GM21390 (cell line): ENCODE measurements at regions not wholly inside any gene's neighbourhood (a gene's known extent, or its start where the extent isn't known, plus 50 kb on each side); places are given as distances from the start of the nearest gene placed in this dataset.
"Not testable (repeated sequence)": the region's sequence is repeated elsewhere in the genome, so short reads cannot be mapped to it uniquely, and the experiment has no call there.

Source experiments
- ATAC-seq: cut with Tn5 transposase; IDR thresholded peaks from one replicate; pipeline ENCODE4 v1.9.1; 2021; ENCODE audit not compliant: unreplicated experiment

- ATAC-seq: no peak
Observed at GRCh38 chr7:94303118-94303517, 91.6 kb upstream of the COL1A2 start.

GRCh38 chr7:94303695-94304094 is 91.0 kb upstream of the COL1A2 start:
- ATAC-seq: no peak

- ATAC-seq: no peak
Observed at GRCh38 chr7:94304878-94305277, 89.8 kb upstream of the COL1A2 start.

GRCh38 chr7:94305836-94306235 is 88.9 kb upstream of the COL1A2 start:
- ATAC-seq: no peak

GRCh38 chr7:94307399-94308048 is 87.2 kb upstream of the COL1A2 start:
- no peak for ATAC-seq

- no peak for ATAC-seq
Observed at GRCh38 chr7:94311515-94311914, 83.2 kb upstream of the COL1A2 start.

GRCh38 chr7:94313926-94314325 is 80.8 kb upstream of the COL1A2 start:
- ATAC-seq: no peak

- no peak for ATAC-seq
Observed at GRCh38 chr7:94314413-94315410, 80.0 kb upstream of the COL1A2 start.

GRCh38 chr7:94321138-94321537 is 73.6 kb upstream of the COL1A2 start:
- not testable (repeated sequence) for ATAC-seq

- no peak for ATAC-seq
Observed at GRCh38 chr7:94323844-94324243, 70.9 kb upstream of the COL1A2 start.

GRCh38 chr7:94324380-94325121 is 70.1 kb upstream of the COL1A2 start:
- ATAC-seq: no peak

- ATAC-seq: no peak
Observed at GRCh38 chr7:94325122-94325475, 69.6 kb upstream of the COL1A2 start.

- ATAC-seq: no peak
Observed at GRCh38 chr7:94330269-94331020, 64.2 kb upstream of the COL1A2 start.

GRCh38 chr7:94332571-94332970 is 62.1 kb upstream of the COL1A2 start:
- ATAC-seq: no peak

GRCh38 chr7:94333810-94334209 is 60.9 kb upstream of the COL1A2 start:
- ATAC-seq: no peak

GRCh38 chr7:94335586-94335985 is 59.1 kb upstream of the COL1A2 start:
- no peak for ATAC-seq

- no peak for ATAC-seq
Observed at GRCh38 chr7:94336009-94336408, 58.7 kb upstream of the COL1A2 start.

- ATAC-seq: no peak
Observed at GRCh38 chr7:94338921-94339371, 55.7 kb upstream of the COL1A2 start.

- ATAC-seq: no peak
Observed at GRCh38 chr7:94344826-94345225, 49.9 kb upstream of the COL1A2 start.
